Uterus (tissue), 2 donors: ENCODE measurements at regions not wholly inside any gene's neighbourhood (a gene's known extent, or its start where the extent isn't known, plus 50 kb on each side); places are given as distances from the start of the nearest gene placed in this dataset.

Experiments used
- CTCF ChIP-seq, 4 experiments: fragments of 200-600 bp in 2 of 4; fragments of 450-650 bp in 2 of 4; sonication (generic) in 2 of 4; IDR thresholded peaks; one replicate each; pipeline ENCODE4 v1.5.1; 2016 to 2019; ENCODE audit warnings: antibody characterized with exemption in 4 of 4, mild to moderate bottlenecking in 2 of 4, moderate library complexity in 1 of 4
- POLR2A ChIP-seq, 2 donors: fragments of 450-650 bp; IDR thresholded peaks; one replicate each; pipeline ENCODE4 v1.6.1; 2016; ENCODE audit warnings: antibody characterized with exemption in 2 of 2, mild to moderate bottlenecking in 1 of 2, moderate library complexity in 1 of 2

GRCh38 chr11:82663535-82663934 is 70.1 kb downstream of the FAM181B start:
- TF ChIP-seq CTCF (IDR thresholded peaks at IDR 0.05) (no peak), POLR2A (IDR thresholded peaks at IDR 0.05) (no peak)
